Stomach smooth muscle (tissue), 2 donors: ENCODE measurements at regions not wholly inside any gene's neighbourhood (a gene's known extent, or its start where the extent isn't known, plus 50 kb on each side); places are given as distances from the start of the nearest gene placed in this dataset.

Experiments
- H3K27ac ChIP-seq: one replicate; pipeline ENCODE4 v1.7.0; 2013; ENCODE audit warnings: mild to moderate bottlenecking, low read length, inconsistent platforms
- H3K27me3 ChIP-seq, 2 donors: one replicate each; pipeline ENCODE4 v1.7.0; 2013; ENCODE audit warnings: low read length in 2 of 2; ENCODE audit not compliant: insufficient read depth in 2 of 2, control insufficient read depth in 1 of 2
- H3K36me3 ChIP-seq, 2 donors: one replicate each; pipeline ENCODE4 v1.7.0; 2013; ENCODE audit warnings: low read length in 2 of 2; ENCODE audit not compliant: control insufficient read depth in 2 of 2, insufficient read depth in 2 of 2
- H3K4me1 ChIP-seq: one replicate; pipeline ENCODE4 v1.7.0; 2013; ENCODE audit warnings: low read length; ENCODE audit not compliant: control insufficient read depth, insufficient read depth
- H3K4me3 ChIP-seq, 2 donors: one replicate each; pipeline ENCODE4 v1.7.0; 2013; ENCODE audit warnings: low read length in 2 of 2
- H3K9ac ChIP-seq, 2 donors: one replicate each; pipeline ENCODE4 v1.7.0; 2013; ENCODE audit warnings: low read length in 2 of 2, mild to moderate bottlenecking in 1 of 2
- H3K9me3 ChIP-seq, 2 donors: one replicate each; pipeline ENCODE4 v1.7.0; 2013; ENCODE audit warnings: low read length in 2 of 2; ENCODE audit not compliant: control insufficient read depth in 2 of 2
- donor health status: healthy.
- donor health status: Pancreatic carcinoma.

DNA sequence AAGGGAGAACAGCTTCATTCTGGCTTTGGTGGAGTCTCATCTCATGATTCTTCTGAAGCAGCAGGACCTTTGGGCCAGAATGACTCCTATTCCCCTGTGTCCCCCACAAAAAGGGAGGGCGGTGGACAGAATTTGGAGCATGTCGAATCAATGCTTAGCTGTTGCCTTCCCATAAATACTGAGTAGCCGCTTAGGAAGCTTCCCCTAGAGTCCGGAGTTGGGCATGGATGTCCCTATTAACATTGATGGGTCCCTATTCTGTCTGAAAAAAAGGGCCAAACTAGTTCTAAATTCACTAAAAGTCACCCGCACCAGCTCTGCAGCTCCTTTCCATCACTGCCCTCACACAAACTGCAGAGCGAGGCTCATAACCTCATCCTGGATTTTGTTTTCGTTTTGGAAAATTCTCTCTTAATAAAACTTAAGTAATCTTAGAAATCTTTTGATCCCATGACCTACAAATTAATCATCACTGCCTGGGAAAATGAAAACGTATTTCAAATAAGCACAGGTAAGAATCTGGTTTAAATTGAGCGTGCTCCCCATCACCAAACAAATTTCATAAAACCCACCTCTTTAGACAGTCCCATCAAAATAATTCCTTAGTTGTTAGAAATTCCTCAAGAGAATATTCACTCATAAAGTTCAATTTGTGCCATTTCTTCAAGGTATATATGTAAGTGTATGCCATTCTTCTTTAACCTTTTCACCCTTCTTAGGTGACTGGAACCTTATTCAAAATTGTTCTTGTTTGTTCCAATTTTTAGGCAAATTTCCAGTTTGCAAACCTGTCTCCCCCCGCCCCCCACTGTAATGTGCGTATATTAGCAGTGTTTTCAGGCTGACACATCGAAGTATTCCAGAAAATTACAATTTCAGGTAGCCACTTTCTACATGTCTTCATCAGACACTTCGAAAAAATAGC, 53.3 kb upstream of the NKAP start:
- H3K27me3 ChIP-seq = peaks cover 65 to 71% of the 10 kb centered on the region in 2 donors
- H3K9me3 ChIP-seq = no peaks in the 10 kb centered on the region
- no peak overlapping the region for H3K4me3 ChIP-seq
- no peaks in the 10 kb centered on the region for H3K36me3 ChIP-seq
- no peak overlapping the region for H3K9ac ChIP-seq
- peaks cover 12% of the 10 kb centered on the region for H3K4me1 ChIP-seq
- H3K27ac ChIP-seq = no peak overlapping the region

DNA sequence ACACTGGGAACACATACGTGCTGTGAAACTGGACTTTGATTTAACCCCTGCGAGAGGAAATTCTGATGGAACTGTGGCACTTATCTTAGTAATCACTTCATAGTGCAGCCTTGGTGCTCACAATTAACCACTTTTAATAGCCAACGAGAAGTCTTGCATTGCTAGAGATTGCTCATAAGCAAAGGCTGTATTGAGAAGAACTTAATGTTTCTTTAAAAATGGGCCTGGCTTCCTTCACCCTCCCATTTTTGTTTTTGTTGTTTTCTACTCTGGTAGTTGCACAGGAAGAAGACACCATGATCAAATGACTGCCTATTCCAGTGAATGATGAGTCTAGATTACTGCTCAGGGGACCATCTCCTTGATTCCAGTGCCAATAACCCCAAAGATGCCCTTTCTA, 52.5 kb upstream of the NKAP start:
- no peak overlapping the region for H3K4me3 ChIP-seq
- H3K27ac ChIP-seq = no peak overlapping the region
- no peak overlapping the region for H3K9ac ChIP-seq
- H3K36me3 ChIP-seq = no peaks in the 10 kb centered on the region
- H3K4me1 ChIP-seq = peaks cover 15% of the 10 kb centered on the region
- H3K9me3 ChIP-seq = no peaks in the 10 kb centered on the region
- peaks cover 64 to 74% of the 10 kb centered on the region in 2 donors for H3K27me3 ChIP-seq
